ENCODE measurements at regions not wholly inside any gene's neighbourhood (a gene's known extent, or its start where the extent isn't known, plus 50 kb on each side); places are given as distances from the start of the nearest gene placed in this dataset.
"Not testable (repeated sequence)": the region's sequence is repeated elsewhere in the genome, so short reads cannot be mapped to it uniquely, and the experiment has no call there.

- TF ChIP-seq CTCF (IDR thresholded peaks at IDR 0.05; ENCODE audit: low read depth, low read length, missing input control); EGR1 (IDR thresholded peaks at IDR 0.05; ENCODE audit: low read depth in 2 of 2); JUND (IDR thresholded peaks at IDR 0.05); RXRA (IDR thresholded peaks at IDR 0.05); YY1 (IDR thresholded peaks at IDR 0.05); ATF3 (IDR thresholded peaks at IDR 0.05); RAD21 (IDR thresholded peaks at IDR 0.05); MAX (IDR thresholded peaks at IDR 0.05); TAF1 (conservative IDR thresholded peaks at IDR 0.05); SP1 (IDR thresholded peaks at IDR 0.05); GABPA (IDR thresholded peaks at IDR 0.05 in 1 of 2, conservative IDR thresholded peaks at IDR 0.05 in 1 of 2); HNF4G (IDR thresholded peaks at IDR 0.05): not testable (repeated sequence)
These were observed 110.1 kb downstream of the ATXN3L start for GRCh38 chrX:13209704-13210103.

Measured in liver (tissue), 3 donors.